ENCODE measurements at regions not wholly inside any gene's neighbourhood (a gene's known extent, or its start where the extent isn't known, plus 50 kb on each side); places are given as distances from the start of the nearest gene placed in this dataset.

DNA sequence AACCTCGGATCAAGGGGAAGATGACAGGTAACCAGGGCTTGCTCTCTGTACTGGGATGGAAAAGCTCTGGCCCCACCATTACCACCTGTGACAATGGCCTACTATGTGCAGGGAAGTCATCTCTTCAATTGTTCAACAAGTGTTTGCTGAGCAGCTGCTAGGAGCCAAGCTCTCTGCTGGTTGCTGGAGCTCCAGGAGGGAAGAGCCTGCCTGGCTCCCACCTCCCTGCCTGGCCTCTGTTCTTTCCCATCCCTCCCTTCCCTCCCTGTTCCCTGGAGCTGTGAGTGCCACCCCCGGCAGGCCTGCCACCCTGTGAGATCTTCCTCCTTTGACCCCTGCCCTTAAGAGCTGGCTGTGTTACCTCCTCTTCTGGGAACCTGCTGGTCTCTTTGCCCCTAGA, 59.7 kb upstream of the IER5L start:
- no peaks in the 10 kb centered on the region for H3K4me1 ChIP-seq (ENCODE audit: control insufficient read depth, insufficient read depth, low read length)
- H3K27ac ChIP-seq (ENCODE audit: low read depth, low read length), result no peak overlapping the region
- H3K27me3 ChIP-seq (ENCODE audit: control insufficient read depth, insufficient read depth, low read length), result no peaks in the 10 kb centered on the region
- no peak overlapping the region for H3K9ac ChIP-seq (ENCODE audit: low read length)
- no peaks in the 10 kb centered on the region for H3K36me3 ChIP-seq (ENCODE audit: control insufficient read depth, insufficient read depth, low read length)
- no peak overlapping the region for H3K4me3 ChIP-seq (ENCODE audit: low read length)

DNA sequence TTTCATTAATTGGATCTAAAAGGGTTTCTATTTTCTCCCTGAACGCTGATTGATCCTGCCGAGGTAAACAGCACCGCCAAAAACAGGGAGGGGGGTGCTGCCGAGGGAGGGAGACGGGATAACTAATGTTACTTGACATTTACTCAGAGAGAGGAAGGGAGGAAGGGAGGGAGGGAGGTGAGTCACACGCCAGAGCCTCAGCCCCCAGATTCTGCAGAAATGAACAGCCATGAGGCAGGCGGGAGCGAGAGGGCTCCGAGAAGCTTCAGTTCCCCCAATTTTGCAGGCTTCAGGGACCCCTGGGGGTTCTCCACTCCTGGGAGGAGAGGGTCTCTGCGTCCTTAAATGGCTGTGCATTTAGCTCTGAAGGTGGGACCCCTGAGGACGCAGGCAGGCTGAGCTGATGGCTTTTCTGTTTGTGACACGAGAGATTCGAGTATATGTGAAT, 59.1 kb upstream of the IER5L start:
- Histone ChIP-seq H3K9ac (ENCODE audit: low read length) (no peak overlapping the region), H3K36me3 (ENCODE audit: control insufficient read depth, insufficient read depth, low read length) (no peaks in the 10 kb centered on the region), H3K4me3 (ENCODE audit: low read length) (no peak overlapping the region), H3K27ac (ENCODE audit: low read depth, low read length) (no peak overlapping the region), H3K27me3 (ENCODE audit: control insufficient read depth, insufficient read depth, low read length) (no peaks in the 10 kb centered on the region), H3K4me1 (ENCODE audit: control insufficient read depth, insufficient read depth, low read length) (no peaks in the 10 kb centered on the region)

DNA sequence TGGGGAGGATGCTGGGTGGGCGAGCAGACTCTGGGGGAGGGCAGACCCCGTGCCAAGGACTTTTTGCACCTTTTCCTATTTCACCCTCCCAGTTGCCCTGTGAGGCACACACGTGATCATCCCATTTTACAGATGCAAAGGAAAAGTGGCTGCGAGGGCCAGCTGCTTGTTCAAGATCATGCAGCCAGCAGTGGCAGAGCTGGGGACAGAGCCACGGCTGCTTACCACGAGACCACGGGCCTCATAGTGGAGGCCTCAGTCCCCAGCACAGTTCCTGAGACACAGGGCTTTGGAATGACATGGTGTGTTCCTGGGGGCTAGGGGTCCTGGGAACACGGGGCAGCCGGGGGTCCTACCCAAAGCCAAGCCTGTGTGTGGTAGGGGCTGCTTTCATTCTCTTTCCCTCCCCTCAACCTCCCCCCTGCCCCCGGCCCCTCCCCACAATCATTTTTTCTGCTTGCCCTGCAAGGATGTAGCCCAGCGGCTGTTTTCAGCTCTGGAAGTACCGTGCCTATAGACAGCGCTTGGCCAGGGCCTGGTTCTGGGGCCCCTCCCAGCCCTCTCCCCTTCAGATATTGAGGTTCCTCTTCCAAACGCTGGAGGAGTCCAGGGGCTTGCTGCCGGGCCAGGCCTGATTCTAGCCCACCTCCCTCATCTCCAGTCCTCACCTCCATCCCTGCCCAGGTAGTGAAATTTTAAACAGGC, 58.5 kb upstream of the IER5L start:
- H3K9ac ChIP-seq (ENCODE audit: low read length), result no peak overlapping the region
- H3K27ac ChIP-seq (ENCODE audit: low read depth, low read length), result no peak overlapping the region
- H3K4me3 ChIP-seq (ENCODE audit: low read length), result peak overlapping the region; percentile 21

DNA sequence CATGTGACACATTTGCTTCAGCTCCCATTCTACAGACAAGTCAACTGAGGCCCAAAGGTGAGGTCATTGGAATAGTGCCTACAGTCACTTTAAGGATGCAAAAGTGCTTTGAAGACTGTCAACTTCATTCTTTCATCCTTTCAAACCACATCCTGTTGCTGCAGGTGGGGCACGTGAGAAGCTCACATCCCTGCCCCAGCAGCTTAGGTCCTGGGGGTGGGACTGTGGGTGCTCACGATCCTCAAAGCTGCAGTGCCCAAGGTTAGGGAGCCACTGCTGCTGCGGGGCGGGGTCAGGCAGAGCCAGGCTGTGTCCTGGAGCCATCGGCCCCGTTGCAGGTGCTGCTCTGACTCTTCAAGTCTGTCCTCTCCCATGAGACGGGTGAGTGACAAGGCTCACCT, 57.9 kb upstream of the IER5L start:
- H3K4me1 ChIP-seq (ENCODE audit: control insufficient read depth, insufficient read depth, low read length), result no peaks in the 10 kb centered on the region
- H3K36me3 ChIP-seq (ENCODE audit: control insufficient read depth, insufficient read depth, low read length), result no peaks in the 10 kb centered on the region
- H3K4me3 ChIP-seq (ENCODE audit: low read length), result no peak overlapping the region
- no peaks in the 10 kb centered on the region for H3K27me3 ChIP-seq (ENCODE audit: control insufficient read depth, insufficient read depth, low read length)
- no peak overlapping the region for H3K9ac ChIP-seq (ENCODE audit: low read length)
- no peak overlapping the region for H3K27ac ChIP-seq (ENCODE audit: low read depth, low read length)

More for the DNA sequence above, 58.5 kb upstream of the IER5L start:
- H3K4me1 ChIP-seq (ENCODE audit: control insufficient read depth, insufficient read depth, low read length), result no peaks in the 10 kb centered on the region
- H3K36me3 ChIP-seq (ENCODE audit: control insufficient read depth, insufficient read depth, low read length), result no peaks in the 10 kb centered on the region
- H3K27me3 ChIP-seq (ENCODE audit: control insufficient read depth, insufficient read depth, low read length), result no peaks in the 10 kb centered on the region

DNA sequence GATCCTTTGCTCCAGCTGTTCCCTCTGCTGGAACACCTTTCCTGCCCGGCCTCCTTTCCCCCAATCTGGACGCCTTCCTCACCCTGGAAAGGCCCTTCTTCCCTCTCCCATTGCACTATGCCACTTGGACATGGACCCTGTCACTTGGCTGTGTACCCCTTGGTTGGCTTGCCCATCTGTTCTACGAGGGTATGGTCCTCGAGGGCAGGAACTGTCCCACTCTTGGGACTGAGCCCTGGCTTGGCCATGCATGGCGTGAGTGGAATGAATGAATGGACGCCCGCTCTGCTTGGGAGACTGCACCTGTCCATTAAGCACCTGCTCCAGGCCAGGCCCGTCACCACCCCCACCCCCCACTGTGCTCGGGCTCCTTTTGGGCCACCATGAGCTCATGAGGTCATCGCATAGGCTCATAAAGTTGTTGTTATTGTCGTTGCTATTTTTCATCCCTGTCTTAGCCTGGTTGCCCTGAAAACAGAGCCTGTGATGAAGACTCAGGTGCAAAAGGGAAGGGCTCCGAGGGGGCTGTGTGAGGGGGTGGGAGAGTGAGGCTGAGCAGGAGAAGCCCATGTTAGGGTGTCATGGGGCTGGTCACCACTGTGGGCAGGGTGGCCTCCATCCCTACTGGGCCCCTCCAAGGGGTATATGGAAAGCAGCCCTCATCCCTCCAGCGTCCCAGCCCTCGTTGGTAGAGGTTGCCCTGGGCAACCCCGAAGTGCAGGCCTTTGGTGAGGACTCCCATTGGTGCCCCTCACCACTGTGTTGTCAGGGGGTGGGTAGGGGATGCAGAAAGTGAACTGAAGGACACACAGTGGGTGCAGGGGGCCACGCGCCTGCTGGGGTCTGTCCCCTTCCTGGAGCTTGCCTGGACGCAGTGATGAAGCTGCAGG, 57.2 kb upstream of the IER5L start:
- Histone ChIP-seq H3K36me3 (ENCODE audit: control insufficient read depth, insufficient read depth, low read length) (no peaks in the 10 kb centered on the region), H3K9ac (ENCODE audit: low read length) (no peak overlapping the region), H3K27me3 (ENCODE audit: control insufficient read depth, insufficient read depth, low read length) (no peaks in the 10 kb centered on the region), H3K4me3 (ENCODE audit: low read length) (no peak overlapping the region), H3K27ac (ENCODE audit: low read depth, low read length) (no peak overlapping the region), H3K4me1 (ENCODE audit: control insufficient read depth, insufficient read depth, low read length) (no peaks in the 10 kb centered on the region)

DNA sequence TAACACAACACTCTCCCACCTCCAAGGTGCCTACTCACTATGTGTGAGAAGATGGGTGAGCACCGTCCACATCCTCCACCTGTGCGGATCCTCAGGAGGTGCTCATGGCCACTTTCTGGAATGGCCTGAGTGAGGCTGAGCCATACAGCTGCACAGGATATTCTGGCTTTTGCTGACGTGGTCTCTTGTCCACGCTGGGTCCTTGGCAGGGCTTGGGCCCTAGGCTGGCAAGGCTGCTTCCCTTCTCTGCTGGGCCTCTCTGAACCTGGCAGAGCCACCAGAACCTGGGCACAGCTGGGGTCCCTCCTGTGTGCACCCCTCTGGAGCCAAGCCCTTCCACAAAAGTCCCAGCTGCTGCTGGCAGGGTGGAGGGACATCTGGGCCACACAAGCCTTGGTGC, 56.4 kb upstream of the IER5L start:
- Histone ChIP-seq H3K4me1 (ENCODE audit: control insufficient read depth, insufficient read depth, low read length) (no peaks in the 10 kb centered on the region), H3K27me3 (ENCODE audit: control insufficient read depth, insufficient read depth, low read length) (no peaks in the 10 kb centered on the region), H3K4me3 (ENCODE audit: low read length) (no peak overlapping the region), H3K9ac (ENCODE audit: low read length) (no peak overlapping the region), H3K36me3 (ENCODE audit: control insufficient read depth, insufficient read depth, low read length) (no peaks in the 10 kb centered on the region), H3K27ac (ENCODE audit: low read depth, low read length) (no peak overlapping the region)

DNA sequence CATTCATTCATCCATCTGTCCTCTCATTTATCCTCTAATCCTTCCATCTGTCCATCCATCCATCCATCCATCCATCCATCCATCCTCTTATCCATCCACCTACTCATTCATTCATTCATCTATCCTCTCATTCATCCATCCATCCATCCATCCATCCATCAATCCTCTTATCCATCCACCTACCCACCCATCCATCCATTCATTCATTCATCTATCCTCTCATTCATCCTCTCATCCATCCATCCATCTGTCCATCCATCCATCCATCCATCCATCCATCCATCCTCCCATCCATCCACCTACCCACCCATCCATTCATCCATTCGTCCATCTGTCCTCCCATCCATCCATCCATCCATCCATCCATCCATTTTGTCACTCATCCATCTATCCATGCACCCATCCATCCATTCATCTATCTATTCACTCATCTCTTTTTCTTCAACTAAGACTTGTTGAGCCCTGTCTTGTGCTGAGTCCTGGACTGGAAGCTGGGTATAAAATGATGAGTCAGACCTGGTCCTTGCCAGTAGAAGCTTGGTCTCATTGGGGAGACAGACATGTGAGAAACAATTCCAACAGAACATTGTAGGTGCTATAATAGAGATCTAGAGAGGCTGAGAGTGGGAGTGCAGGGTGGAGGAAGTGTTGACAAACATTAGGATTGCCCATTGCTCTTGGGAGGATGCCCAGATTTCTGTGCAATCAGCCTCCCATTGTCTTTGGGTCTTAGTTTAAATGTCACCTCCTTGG, 55.0 kb upstream of the IER5L start:
- no peak overlapping the region for H3K27ac ChIP-seq (ENCODE audit: low read depth, low read length)
- no peak overlapping the region for H3K9ac ChIP-seq (ENCODE audit: low read length)
- H3K36me3 ChIP-seq (ENCODE audit: control insufficient read depth, insufficient read depth, low read length), result no peaks in the 10 kb centered on the region

DNA sequence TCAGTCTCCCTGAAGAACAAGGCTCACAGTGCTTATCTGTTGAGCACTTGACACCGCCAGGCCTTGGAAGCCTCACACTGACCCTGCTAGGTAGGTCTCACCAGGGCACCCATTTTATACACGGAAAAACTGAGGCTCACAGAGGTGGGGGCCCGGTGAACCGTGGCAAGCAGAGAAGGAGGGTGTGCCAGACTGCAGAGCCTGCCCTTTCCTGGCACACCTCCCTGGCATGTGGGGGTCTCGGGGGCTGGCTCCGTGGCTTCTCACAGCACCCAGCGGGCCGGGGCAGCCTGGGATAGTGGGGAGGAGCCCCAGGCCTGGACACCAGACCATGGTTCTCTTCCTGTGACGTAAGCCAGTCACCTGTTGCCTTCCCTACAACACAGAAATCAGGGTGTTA, 53.7 kb upstream of the IER5L start:
- Histone ChIP-seq H3K4me3 (ENCODE audit: low read length) (no peak overlapping the region), H3K27ac (ENCODE audit: low read depth, low read length) (no peak overlapping the region), H3K9ac (ENCODE audit: low read length) (no peak overlapping the region), H3K36me3 (ENCODE audit: control insufficient read depth, insufficient read depth, low read length) (no peaks in the 10 kb centered on the region), H3K27me3 (ENCODE audit: control insufficient read depth, insufficient read depth, low read length) (no peaks in the 10 kb centered on the region), H3K4me1 (ENCODE audit: control insufficient read depth, insufficient read depth, low read length) (no peaks in the 10 kb centered on the region)

More for the DNA sequence above, 55.0 kb upstream of the IER5L start:
- Histone ChIP-seq H3K4me3 (ENCODE audit: low read length) (no peak overlapping the region), H3K27me3 (ENCODE audit: control insufficient read depth, insufficient read depth, low read length) (no peaks in the 10 kb centered on the region), H3K4me1 (ENCODE audit: control insufficient read depth, insufficient read depth, low read length) (no peaks in the 10 kb centered on the region)

DNA sequence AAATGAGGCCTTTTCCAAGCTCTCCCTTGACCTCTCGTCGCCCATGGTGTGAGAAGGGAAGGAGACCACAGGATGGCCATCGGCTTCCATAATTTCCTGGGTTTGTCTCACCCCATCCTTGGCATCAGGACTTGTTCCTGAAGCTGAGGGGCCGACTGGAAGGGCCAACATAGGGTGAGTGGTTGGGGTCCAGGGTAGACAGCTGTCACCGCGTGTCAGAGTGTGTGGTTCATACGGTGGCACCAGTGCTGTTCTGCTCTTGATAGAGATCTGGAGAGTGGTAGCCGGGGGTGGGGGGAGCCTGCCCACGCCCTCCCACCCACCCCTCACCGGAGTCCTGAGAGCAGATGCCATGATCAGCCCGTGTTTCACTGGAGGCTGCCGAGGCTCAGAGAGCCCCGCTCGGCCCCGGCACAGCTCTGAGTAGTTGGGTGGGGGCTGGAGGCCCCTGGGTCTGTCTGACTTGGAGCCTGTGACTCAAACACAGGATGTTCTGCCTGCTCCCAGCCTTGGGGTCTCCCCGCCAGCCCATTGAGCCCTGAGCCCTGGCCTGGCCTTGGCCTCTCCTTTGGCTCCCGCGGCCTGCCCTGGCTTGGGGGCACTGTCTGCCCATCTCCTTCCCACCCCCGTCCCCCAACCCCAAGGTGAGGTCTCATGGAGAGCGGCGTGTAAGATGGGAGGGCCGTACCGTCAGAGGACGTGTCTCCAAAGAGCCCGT, 53.1 kb upstream of the IER5L start:
- Histone ChIP-seq H3K27ac (ENCODE audit: low read depth, low read length) (no peak overlapping the region), H3K27me3 (ENCODE audit: control insufficient read depth, insufficient read depth, low read length) (no peaks in the 10 kb centered on the region), H3K4me1 (ENCODE audit: control insufficient read depth, insufficient read depth, low read length) (no peaks in the 10 kb centered on the region), H3K36me3 (ENCODE audit: control insufficient read depth, insufficient read depth, low read length) (no peaks in the 10 kb centered on the region), H3K4me3 (ENCODE audit: low read length) (no peak overlapping the region), H3K9ac (ENCODE audit: low read length) (no peak overlapping the region)

DNA sequence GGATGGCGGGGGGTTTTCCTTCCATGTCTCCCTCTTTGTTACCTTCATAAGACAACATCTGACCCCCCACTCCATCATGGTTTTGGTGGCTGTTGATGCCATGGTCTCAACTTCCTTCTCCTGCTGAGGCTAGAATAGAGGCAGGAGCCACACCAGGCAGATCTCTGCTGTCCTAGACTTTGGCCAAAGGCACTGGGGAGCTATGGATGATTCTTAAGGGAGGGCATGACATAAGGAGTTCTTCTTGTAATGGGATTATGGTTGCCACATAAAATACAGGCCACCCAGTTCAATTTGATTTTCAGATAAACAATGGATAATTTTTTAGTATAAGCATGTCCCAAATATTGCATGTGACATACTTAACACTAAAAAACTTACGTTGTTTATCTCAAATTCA, 52.2 kb upstream of the IER5L start:
- Histone ChIP-seq H3K27ac (ENCODE audit: low read depth, low read length) (no peak overlapping the region), H3K4me1 (ENCODE audit: control insufficient read depth, insufficient read depth, low read length) (no peaks in the 10 kb centered on the region), H3K36me3 (ENCODE audit: control insufficient read depth, insufficient read depth, low read length) (no peaks in the 10 kb centered on the region), H3K27me3 (ENCODE audit: control insufficient read depth, insufficient read depth, low read length) (no peaks in the 10 kb centered on the region), H3K4me3 (ENCODE audit: low read length) (no peak overlapping the region), H3K9ac (ENCODE audit: low read length) (no peak overlapping the region)

Measured in rectal smooth muscle tissue (tissue), 1 donor.